Pons (tissue), 1 donor: ENCODE measurements at regions not wholly inside any gene's neighbourhood (a gene's known extent, or its start where the extent isn't known, plus 50 kb on each side); places are given as distances from the start of the nearest gene placed in this dataset.

Experiments
- DNase-seq: peaks from one replicate; pipeline ENCODE4 v3.0.0-alpha.2; 2016; ENCODE audit warnings: low spot score

- DNase-seq, result no peak
Measured at GRCh38 chr5:122721127-122721526, 53.8 kb upstream of the SNX2 start.

DNA sequence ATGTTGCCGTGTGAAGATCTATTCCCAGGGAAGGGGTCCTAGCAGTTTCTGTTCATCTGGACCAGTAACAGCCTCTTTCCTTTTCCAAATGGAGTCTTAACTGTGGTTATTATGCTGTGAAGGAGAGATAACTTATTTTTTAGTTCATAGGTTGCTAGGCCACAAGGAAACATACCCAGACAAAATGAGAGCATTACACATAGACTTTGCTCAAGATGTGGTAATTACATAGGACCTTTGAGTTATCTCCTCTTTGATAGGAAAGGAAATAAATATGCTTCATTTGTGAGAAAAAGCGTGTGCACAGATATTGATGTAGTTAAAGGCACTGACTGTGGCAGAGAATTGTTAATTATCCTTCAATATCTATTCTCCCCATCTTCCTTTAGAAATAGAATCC is 52.5 kb upstream of the SNX2 start:
- DNase-seq, result no peak

DNA sequence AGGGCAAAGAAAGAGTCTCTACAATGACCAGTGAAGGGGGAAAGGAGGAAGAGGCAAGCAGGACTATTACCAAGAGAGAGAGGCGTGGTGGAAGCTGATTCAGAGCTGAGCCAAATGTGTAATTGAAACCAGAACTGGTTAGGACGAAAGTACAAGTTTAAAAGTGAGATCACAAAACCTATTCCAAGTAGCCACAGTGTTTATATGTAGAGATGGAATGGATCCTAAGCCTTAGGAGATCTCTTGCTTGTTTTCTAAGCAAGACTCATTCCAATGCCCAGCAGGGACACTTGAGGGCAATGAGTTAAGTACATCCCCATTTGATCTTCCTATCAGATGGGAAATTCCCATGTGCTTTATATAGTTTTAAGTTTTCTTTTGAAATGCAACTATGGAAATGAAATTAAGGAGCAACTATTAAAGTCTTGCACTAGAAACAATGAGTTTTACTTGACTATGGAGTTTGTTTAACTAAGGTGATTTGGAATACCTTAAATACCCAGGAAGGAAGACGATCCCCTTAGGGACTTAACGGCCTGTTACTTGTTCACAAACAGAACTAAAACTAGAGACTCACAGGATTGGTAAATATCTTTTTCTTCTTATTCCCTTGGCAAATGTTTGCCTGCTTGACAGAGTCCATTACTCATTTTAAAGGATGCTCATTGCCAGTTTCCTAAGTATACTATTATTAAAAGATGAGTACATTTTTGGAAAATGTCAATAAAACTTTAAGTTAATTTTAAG is 51.1 kb upstream of the SNX2 start:
- DNase-seq, result peak; percentile 37
